ENCODE measurements at regions not wholly inside any gene's neighbourhood (a gene's known extent, or its start where the extent isn't known, plus 50 kb on each side); places are given as distances from the start of the nearest gene placed in this dataset.
"Not testable (repeated sequence)": the region's sequence is repeated elsewhere in the genome, so short reads cannot be mapped to it uniquely, and the experiment has no call there.

- no peaks in the 10 kb centered on the region for H3K27me3 ChIP-seq (ENCODE audit: insufficient read depth in 3 of 3, low read length in 2 of 3)
- WGBS, 3 donors, result 85 to 87% (median 87%) methylated on average over 15 of the region's 15 CpGs
- TF ChIP-seq, protein P1, sequence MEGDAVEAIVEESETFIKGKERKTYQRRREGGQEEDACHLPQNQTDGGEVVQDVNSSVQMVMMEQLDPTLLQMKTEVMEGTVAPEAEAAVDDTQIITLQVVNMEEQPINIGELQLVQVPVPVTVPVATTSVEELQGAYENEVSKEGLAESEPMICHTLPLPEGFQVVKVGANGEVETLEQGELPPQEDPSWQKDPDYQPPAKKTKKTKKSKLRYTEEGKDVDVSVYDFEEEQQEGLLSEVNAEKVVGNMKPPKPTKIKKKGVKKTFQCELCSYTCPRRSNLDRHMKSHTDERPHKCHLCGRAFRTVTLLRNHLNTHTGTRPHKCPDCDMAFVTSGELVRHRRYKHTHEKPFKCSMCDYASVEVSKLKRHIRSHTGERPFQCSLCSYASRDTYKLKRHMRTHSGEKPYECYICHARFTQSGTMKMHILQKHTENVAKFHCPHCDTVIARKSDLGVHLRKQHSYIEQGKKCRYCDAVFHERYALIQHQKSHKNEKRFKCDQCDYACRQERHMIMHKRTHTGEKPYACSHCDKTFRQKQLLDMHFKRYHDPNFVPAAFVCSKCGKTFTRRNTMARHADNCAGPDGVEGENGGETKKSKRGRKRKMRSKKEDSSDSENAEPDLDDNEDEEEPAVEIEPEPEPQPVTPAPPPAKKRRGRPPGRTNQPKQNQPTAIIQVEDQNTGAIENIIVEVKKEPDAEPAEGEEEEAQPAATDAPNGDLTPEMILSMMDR (IDR thresholded peaks at IDR 0.05), result no peak
- intact Hi-C loops (cut with DNase I), result loop anchor here in 1 of 2 donors (5.0 to 10.0 kb wide), 2 partner anchors 153 to 245 kb away; partner anchors contain the start of gene TSC22D1
- H3K4me3 ChIP-seq, result no peak overlapping the region
- ATAC-seq (no peak), DNase-seq (no peak)
- H3K27ac ChIP-seq, result no peak overlapping the region
- no peaks in the 10 kb centered on the region for H3K9me3 ChIP-seq
- H3K4me1 ChIP-seq, result peaks cover 9% of the 10 kb centered on the region
- no peaks in the 10 kb centered on the region for H3K36me3 ChIP-seq (ENCODE audit: insufficient read depth in 1 of 2, low read depth in 1 of 2)
Measured at GRCh38 chr13:44730099-44730498, 154.0 kb upstream of the TSC22D1 start.

DNA sequence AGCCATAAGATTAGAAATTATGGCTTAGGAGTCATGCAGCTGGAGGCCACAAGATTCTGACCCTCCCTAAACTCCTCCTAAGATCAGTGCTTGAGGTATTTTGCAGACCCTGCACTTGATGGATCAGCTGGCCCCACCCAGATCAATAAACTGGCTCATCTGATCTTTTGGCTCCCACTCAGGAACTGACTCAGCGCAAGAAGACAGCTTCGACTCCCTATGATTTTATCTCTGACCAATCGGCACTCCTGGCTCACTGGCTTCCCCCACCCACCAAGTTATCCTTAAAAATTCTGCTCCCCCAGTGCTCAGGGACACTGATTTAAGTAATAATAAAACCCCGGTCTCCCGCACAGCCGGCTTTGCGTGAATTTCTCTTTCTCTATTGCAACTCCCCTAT is 151.5 kb upstream of the TSC22D1 start:
- H3K36me3 ChIP-seq (ENCODE audit: insufficient read depth in 1 of 2, low read depth in 1 of 2); DNase-seq; H3K9me3 ChIP-seq; intact Hi-C loops (cut with DNase I); H3K4me3 ChIP-seq; ATAC-seq; H3K27me3 ChIP-seq (ENCODE audit: insufficient read depth in 3 of 3, low read length in 2 of 3); H3K27ac ChIP-seq; H3K4me1 ChIP-seq: not testable (repeated sequence)
- 88 to 92% (median 91%) methylated on average over 7 of the region's 7 CpGs for WGBS, 3 donors

DNA sequence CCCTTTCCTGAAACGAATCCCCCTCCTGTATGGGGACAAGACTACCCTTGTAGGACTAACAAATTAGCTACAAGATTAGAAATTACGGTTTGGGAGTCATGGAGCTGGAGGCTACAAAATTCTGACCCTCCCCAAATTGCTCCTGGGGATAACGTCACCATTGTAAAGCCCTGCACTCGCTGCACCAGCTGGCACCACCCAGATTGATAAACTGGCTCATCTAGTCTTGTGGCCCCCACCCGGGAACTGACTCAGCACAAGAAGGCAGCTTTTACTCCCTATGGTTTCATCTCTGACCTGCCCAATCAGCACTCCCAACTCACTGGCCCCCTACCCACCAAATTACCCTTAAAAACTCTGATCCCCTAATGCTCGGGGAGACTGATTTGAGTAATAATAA is 150.6 kb upstream of the TSC22D1 start:
- H3K27ac ChIP-seq, result no peak overlapping the region
- DNase-seq (no peak), ATAC-seq (no peak)
- H3K4me3 ChIP-seq, result no peak overlapping the region
- TF ChIP-seq, protein P1 (IDR thresholded peaks at IDR 0.05), result no peak
- H3K36me3 ChIP-seq (ENCODE audit: insufficient read depth in 1 of 2, low read depth in 1 of 2), result no peaks in the 10 kb centered on the region
- H3K27me3 ChIP-seq (ENCODE audit: insufficient read depth in 3 of 3, low read length in 2 of 3), result no peaks in the 10 kb centered on the region
- intact Hi-C loops (cut with DNase I), result no loop called here
- 78 to 88% (median 81%) methylated on average over 6 of the region's 6 CpGs for WGBS, 3 donors
- no peaks in the 10 kb centered on the region for H3K4me1 ChIP-seq
- peaks cover 14% of the 10 kb centered on the region for H3K9me3 ChIP-seq

DNA sequence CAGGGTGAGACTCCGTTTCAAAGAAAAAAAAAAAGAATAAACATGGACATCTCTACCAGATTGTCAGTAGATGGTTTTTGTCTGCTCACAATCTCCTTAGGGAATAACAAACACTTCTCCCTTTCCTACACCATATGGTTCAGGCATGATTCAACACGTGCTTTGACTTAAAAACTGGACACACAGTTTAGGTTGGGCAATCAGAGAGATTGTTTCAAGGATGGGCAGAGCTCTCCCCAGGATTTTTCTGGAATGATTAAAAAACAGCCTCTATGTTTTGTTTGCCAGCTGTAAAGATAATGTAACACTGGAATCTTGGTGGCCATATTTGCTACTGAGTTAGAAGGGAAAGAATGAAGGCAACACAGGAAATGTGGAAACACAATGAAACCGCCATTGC is 150.1 kb upstream of the TSC22D1 start:
- Histone ChIP-seq H3K27ac (no peak overlapping the region), H3K4me1 (peaks cover under 1% of the 10 kb centered on the region), H3K4me3 (no peak overlapping the region), H3K9me3 (peaks cover 14% of the 10 kb centered on the region), H3K36me3 (ENCODE audit: insufficient read depth in 1 of 2, low read depth in 1 of 2) (no peaks in the 10 kb centered on the region), H3K27me3 (ENCODE audit: insufficient read depth in 3 of 3, low read length in 2 of 3) (no peaks in the 10 kb centered on the region)
- WGBS, 3 donors, result 81 to 98% (median 82%) methylated on average over 3 of the region's 3 CpGs
- TF ChIP-seq, protein P1 (IDR thresholded peaks at IDR 0.05), result no peak
- ATAC-seq, result no peak
- DNase-seq, result no peak
- intact Hi-C loops (cut with DNase I), result no loop called here

DNA sequence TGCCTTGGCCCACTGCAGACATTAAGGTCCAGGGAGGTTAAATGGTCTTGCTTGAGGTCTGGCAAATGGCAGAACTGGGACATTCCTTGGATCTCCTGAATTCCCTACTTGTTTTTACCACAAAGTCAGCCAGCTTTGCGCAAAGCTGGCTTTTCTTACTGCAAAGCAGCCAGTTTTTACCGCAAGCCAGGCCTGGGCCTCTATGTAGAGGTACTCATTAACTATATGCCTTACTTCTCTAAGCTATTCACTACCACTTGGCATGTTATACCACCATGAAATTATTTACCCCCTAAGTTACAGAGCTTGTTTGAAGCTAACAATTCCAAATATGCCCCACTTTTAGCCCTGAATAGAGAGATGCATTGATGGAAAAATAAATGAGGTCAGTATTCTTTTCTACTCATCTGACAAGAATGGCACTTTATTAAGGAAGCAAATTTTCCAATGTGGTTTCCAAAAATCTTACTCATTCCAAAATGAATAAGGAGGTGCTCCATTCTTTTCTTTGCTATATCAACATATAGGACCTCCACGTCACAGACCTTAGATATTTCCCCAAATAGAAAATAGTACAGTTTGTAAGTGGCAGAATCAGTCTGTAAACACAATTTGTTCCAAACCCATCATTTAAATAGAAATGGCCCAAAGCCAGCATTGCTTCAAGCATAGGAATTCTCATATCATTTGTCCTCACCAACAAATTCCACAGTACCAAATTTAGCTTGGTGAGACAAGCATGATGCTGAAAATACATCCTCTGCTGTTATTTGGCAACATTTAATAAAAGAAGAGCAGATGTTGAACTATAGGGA is 143.9 kb upstream of the TSC22D1 start:
- TF ChIP-seq, protein P1 (IDR thresholded peaks at IDR 0.05), result no peak
- H3K4me1 ChIP-seq, result peaks cover 16% of the 10 kb centered on the region
- H3K9me3 ChIP-seq, result peaks cover 14% of the 10 kb centered on the region
- DNase-seq, result no peak
- intact Hi-C loops (cut with DNase I), result no loop called here
- H3K27ac ChIP-seq, result peak overlapping the region; percentile 32
- H3K36me3 ChIP-seq (ENCODE audit: insufficient read depth in 1 of 2, low read depth in 1 of 2), result no peaks in the 10 kb centered on the region
- H3K4me3 ChIP-seq, result no peak overlapping the region
- 20 to 45% (median 25%) methylated on average over 3 of the region's 3 CpGs for WGBS, 3 donors
- peak; percentile 63 to 89 (median 74) for ATAC-seq
- H3K27me3 ChIP-seq (ENCODE audit: insufficient read depth in 3 of 3, low read length in 2 of 3), result no peaks in the 10 kb centered on the region
